ENCODE measurements at regions not wholly inside any gene's neighbourhood (a gene's known extent, or its start where the extent isn't known, plus 50 kb on each side); places are given as distances from the start of the nearest gene placed in this dataset.

DNA sequence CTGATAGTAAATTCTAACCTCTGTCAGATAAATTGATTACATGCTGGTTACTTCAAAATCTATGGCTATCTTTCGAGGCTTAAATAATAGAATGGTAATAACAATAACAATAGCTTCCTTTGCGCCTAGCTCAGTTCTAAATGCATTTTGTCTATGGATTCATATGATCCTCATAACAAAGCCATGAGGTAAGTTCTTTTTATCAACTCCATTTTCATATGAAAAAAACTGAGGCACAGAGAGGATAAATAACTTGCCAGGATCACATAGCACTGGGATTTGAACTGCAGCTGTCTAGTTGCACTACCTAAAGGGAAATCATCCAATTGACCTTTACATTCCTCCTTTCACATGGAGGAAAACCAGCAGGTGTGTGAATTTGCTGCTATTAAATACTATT, 108.6 kb upstream of the ARX start:
- TF ChIP-seq CTCF (IDR thresholded peaks at IDR 0.05; ENCODE audit: low read depth, low read length) (no peak), POLR2A (IDR thresholded peaks at IDR 0.05; ENCODE audit: extremely low read depth, insufficient read length) (no peak)
- TF ChIP-seq, protein P1, sequence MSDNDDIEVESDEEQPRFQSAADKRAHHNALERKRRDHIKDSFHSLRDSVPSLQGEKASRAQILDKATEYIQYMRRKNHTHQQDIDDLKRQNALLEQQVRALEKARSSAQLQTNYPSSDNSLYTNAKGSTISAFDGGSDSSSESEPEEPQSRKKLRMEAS (IDR thresholded peaks at IDR 0.05; ENCODE audit: low read depth, low read length) = no peak
